ENCODE measurements at regions not wholly inside any gene's neighbourhood (a gene's known extent, or its start where the extent isn't known, plus 50 kb on each side); places are given as distances from the start of the nearest gene placed in this dataset.

- TF ChIP-seq, protein P1, sequence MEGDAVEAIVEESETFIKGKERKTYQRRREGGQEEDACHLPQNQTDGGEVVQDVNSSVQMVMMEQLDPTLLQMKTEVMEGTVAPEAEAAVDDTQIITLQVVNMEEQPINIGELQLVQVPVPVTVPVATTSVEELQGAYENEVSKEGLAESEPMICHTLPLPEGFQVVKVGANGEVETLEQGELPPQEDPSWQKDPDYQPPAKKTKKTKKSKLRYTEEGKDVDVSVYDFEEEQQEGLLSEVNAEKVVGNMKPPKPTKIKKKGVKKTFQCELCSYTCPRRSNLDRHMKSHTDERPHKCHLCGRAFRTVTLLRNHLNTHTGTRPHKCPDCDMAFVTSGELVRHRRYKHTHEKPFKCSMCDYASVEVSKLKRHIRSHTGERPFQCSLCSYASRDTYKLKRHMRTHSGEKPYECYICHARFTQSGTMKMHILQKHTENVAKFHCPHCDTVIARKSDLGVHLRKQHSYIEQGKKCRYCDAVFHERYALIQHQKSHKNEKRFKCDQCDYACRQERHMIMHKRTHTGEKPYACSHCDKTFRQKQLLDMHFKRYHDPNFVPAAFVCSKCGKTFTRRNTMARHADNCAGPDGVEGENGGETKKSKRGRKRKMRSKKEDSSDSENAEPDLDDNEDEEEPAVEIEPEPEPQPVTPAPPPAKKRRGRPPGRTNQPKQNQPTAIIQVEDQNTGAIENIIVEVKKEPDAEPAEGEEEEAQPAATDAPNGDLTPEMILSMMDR (IDR thresholded peaks at IDR 0.05): no peak
- no peak for TF ChIP-seq POLR2A (IDR thresholded peaks at IDR 0.05)
- no peak for TF ChIP-seq POLR2AphosphoS5 (IDR thresholded peaks at IDR 0.05)
- no peak for TF ChIP-seq EP300 (IDR thresholded peaks at IDR 0.05; ENCODE audit: low read depth)
Observed at GRCh38 chr19:5287066-5287465, 53.5 kb downstream of the PTPRS start.

Measured in transverse colon (tissue), 4 donors.